C4-2B (cell line): ENCODE measurements at regions not wholly inside any gene's neighbourhood (a gene's known extent, or its start where the extent isn't known, plus 50 kb on each side); places are given as distances from the start of the nearest gene placed in this dataset.
"Not testable (repeated sequence)": the region's sequence is repeated elsewhere in the genome, so short reads cannot be mapped to it uniquely, and the experiment has no call there.

Source experiments
- H3K27ac ChIP-seq: fragments of 450-650 bp; 2 replicates; pipeline ENCODE4 v1.5.1; 2017
- ZFX ChIP-seq: fragments of 450-650 bp; IDR thresholded peaks from 2 replicates; pipeline ENCODE4 v1.6.1; 2017
- TF ChIP-seq, protein P1 (sequence below): fragments of 450-650 bp; conservative IDR thresholded peaks from 2 replicates; pipeline ENCODE4 v1.5.1; 2017; ENCODE audit warnings: mild to moderate bottlenecking

DNA sequence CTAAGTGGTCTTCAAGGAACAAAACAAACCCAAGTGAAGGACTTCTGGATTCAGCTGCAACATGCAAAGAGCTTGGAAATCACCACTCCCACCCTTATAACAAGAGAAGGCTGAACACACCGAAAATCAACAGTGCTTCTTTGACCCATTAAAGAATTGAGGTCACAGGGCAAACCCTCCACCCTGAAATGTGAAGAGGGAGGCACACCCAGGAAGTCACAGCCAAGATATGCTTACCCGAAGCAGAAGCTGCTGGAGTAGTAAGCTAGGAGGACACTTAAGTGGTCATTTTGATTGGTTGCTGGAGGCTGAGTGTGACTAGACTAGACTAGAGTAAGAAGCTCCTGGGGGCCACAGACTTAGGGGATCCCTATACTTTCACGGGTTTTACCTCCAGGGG is 188.2 kb upstream of the SSTR4 start:
- TF ChIP-seq, protein P1, sequence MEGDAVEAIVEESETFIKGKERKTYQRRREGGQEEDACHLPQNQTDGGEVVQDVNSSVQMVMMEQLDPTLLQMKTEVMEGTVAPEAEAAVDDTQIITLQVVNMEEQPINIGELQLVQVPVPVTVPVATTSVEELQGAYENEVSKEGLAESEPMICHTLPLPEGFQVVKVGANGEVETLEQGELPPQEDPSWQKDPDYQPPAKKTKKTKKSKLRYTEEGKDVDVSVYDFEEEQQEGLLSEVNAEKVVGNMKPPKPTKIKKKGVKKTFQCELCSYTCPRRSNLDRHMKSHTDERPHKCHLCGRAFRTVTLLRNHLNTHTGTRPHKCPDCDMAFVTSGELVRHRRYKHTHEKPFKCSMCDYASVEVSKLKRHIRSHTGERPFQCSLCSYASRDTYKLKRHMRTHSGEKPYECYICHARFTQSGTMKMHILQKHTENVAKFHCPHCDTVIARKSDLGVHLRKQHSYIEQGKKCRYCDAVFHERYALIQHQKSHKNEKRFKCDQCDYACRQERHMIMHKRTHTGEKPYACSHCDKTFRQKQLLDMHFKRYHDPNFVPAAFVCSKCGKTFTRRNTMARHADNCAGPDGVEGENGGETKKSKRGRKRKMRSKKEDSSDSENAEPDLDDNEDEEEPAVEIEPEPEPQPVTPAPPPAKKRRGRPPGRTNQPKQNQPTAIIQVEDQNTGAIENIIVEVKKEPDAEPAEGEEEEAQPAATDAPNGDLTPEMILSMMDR = no peak
- no peak for TF ChIP-seq ZFX
- H3K27ac ChIP-seq = no peak overlapping the region

DNA sequence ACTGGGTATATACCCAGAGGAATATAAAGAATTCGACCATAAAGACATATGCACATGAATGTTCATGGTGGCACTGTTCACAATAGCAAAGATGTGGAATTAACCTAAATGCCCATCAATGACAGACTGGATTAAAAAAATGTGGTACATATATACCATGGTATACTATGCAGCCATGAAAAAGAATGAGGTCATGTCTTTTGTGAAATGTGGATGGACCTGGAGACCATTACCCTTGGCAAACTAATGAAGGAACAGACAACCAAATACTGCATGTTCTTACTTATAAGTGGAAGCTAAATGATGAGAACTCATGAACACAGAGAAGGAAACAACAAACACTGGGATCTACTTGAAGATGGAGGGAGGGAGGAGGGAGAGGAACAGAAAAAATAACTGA is 186.7 kb upstream of the SSTR4 start:
- no peak overlapping the region for H3K27ac ChIP-seq
- TF ChIP-seq ZFX = no peak
- TF ChIP-seq, protein P1 = no peak

DNA sequence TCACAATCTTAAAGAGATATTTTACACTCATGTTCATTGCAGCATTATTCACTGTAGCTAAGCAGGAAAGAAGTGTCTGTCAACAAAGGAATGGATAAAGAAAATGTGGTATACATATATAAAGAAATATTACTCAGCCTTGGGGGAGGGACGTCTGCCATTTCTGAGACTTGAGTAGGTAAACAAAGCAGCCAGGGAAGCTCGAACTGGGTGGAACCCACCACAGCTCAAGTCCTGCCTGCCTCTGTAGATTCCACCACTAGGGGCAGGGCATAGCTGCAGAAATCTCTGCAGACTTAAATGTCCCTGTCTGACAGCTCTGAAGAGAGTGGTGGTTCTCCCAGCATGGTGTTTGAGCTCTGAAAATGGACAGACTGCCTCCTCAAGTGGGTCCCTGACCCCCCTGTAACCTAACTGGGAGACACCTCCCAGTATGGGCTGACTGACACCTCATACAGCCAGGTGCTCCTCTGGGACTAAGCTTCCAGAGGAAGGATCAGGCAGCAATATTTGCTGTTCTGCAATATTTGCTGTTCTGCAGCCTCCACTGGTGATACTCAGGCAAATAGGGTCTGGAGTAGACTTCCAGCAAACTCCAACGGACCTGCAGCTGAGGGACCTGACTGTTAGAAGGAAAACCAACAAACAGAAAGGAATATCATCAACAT is 183.3 kb upstream of the SSTR4 start:
- TF ChIP-seq, protein P1 = peak; percentile 88
- H3K27ac ChIP-seq = not testable (repeated sequence)

DNA sequence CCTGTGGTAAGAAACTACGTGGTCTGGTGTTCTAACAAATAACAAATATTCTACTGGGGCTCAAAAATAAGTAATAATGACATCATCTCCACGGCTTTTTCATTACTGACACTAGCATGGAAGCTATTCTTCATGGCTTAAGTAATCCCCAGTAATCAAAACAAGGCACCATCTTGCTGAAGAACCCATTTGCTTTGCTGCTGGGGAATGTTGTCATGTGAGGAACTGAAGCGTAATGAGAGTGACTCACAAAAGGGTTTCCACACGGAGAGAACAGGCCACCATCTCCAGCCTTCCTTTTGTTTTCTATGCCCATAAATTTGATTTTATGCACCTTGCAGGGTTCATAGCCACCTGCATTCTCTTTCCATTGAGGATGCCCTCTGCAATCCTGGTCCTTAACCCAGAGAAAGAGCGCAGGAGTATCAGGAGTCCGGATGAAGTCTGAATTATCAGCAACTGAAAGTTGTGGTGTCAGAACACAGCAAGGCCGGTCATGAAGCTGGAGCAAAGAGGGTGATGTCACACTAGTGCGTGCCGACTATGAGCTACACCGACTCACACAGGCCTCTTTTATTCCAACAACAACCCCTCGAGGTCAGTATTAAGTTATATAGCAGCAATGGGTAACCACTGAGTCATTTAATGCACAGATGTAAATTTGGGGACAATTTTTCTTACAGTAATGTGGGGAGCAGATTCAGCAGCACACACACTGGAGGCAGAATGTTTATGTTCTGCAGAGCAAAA is 173.7 kb upstream of the SSTR4 start:
- no peak overlapping the region for H3K27ac ChIP-seq
- TF ChIP-seq, protein P1 = no peak
- TF ChIP-seq ZFX = no peak

DNA sequence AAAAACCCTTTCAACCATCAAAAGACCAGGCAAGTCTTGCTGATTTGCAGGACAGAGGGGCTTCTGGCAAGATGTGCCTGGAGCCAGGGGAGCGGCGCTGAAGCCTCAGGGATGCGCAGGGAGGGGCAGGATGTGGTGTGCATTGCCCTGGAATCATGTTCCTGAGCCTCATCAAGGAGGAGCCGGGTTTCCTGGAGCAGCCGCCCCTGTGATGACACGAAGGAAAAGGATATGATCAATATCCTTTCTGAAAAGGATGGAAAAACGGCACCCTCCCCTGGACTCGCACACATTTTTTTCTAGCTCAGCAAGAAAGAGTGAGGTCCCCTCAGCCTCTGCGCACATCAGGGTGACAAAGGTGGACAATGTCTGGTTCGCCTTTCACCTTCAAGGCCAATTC is 173.1 kb upstream of the SSTR4 start:
- no peak overlapping the region for H3K27ac ChIP-seq
- no peak for TF ChIP-seq ZFX
- TF ChIP-seq, protein P1 = no peak

DNA sequence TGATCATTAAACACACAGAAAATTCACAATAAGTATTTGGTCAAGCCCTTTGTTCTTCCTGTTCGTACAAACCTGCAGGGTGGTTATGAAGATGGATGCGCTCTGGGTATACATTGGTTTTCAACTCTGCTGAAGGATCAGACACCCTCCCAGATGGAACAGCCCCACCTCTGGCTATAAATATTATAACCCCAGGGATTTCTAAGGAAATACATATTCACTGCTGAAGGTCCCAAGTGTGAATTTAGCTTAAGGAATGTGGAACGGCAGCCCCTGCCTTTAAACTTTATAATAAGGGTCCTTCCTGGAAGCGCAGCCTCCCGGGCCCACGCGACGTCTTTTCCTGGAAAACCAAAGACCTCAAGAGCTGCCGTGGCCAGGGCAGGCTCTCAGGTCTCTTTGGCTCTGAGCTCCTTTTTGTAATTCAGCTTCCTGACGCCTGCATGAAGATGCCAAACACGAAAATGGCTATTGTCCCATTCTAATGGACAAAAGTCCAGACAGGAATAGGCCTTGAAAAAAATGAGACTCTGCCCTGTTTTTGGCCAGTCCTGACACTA is 172.4 kb upstream of the SSTR4 start:
- TF ChIP-seq, protein P1 = peak; percentile 31
- TF ChIP-seq ZFX = no peak

DNA sequence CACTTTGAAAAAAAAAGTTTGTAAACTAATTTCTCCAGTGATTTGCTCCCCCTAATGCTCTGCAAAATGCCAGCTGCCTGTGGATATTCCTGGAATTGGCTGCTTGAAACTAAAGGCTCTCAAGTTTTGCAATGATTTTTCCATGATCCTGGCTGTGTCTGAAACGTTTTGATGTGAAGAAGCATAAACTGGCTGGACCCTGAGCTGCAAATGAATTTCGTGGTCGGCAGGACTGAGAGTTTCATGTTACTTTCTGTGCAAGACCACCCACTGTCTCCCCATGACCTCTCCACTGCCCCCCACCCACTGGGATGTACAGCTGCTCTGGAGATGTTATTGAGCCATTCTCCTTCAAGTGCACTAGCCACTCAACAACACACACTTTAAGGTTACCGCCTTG is 171.3 kb upstream of the SSTR4 start:
- no peak overlapping the region for H3K27ac ChIP-seq
- no peak for TF ChIP-seq ZFX
- TF ChIP-seq, protein P1 = no peak

More for the DNA sequence above, 172.4 kb upstream of the SSTR4 start:
- H3K27ac ChIP-seq = no peak overlapping the region
